Neural cell (in vitro differentiated cells): ENCODE measurements at regions not wholly inside any gene's neighbourhood (a gene's known extent, or its start where the extent isn't known, plus 50 kb on each side); places are given as distances from the start of the nearest gene placed in this dataset.

Experiments
- H2AFZ ChIP-seq: fragments of 200-600, 300-800 bp; sonication (generic), shearing (Covaris generic); 2 replicates; pipeline ENCODE4 v1.6.0; 2014; ENCODE audit warnings: low read depth, mild to moderate bottlenecking, antibody characterized with exemption, low read length, moderate library complexity
- H3F3A ChIP-seq: fragments of 200-600 bp; shearing (Covaris generic); 2 replicates; pipeline ENCODE4 v1.6.1; 2016; ENCODE audit warnings: mild to moderate bottlenecking, moderate library complexity, mixed read lengths, antibody characterized with exemption, low read length; ENCODE audit not compliant: insufficient read depth, poor library complexity, severe bottlenecking
- H3K27ac ChIP-seq: fragments of 200-600, 300-800 bp; sonication (generic), shearing (Covaris generic); 2 replicates; pipeline ENCODE4 v1.5.1; 2014; ENCODE audit warnings: mild to moderate bottlenecking, low read length, moderate library complexity
- H3K27me3 ChIP-seq: fragments of 300-800, 200-600 bp; sonication (generic), shearing (Covaris generic); 2 replicates; pipeline ENCODE4 v1.6.0; 2014; ENCODE audit warnings: mild to moderate bottlenecking, low read depth, low read length, moderate library complexity; ENCODE audit not compliant: insufficient read depth
- H3K36me3 ChIP-seq: fragments of 300-800, 200-600 bp; sonication (generic), shearing (Covaris generic); 2 replicates; pipeline ENCODE4 v1.5.1; 2014; ENCODE audit warnings: mild to moderate bottlenecking, antibody characterized with exemption, low read length, moderate library complexity; ENCODE audit not compliant: insufficient read depth
- H3K4me2 ChIP-seq: fragments of 300-800, 200-600 bp; sonication (generic), shearing (Covaris generic); 2 replicates; pipeline ENCODE4 v1.6.0; 2014; ENCODE audit warnings: mild to moderate bottlenecking, low read length
- H3K4me3 ChIP-seq: fragments of 300-800, 200-600 bp; sonication (generic), shearing (Covaris generic); 2 replicates; pipeline ENCODE4 v1.5.1; 2014; ENCODE audit warnings: mild to moderate bottlenecking, low read length, moderate library complexity
- H3K79me2 ChIP-seq: fragments of 200-600 bp; shearing (Covaris generic); replicated peaks from 2 replicates; pipeline ENCODE4 v1.6.0; 2014; ENCODE audit warnings: mild to moderate bottlenecking, low read length, moderate library complexity; ENCODE audit not compliant: insufficient read depth
- H3K9ac ChIP-seq: fragments of 300-800, 200-600 bp; sonication (generic), shearing (Covaris generic); 2 replicates; pipeline ENCODE4 v1.6.1; 2016; ENCODE audit warnings: mild to moderate bottlenecking, low read length, mixed read lengths
- H3K9me2 ChIP-seq: fragments of 200-600 bp; shearing (Covaris generic); 2 replicates; pipeline ENCODE4 v1.6.1; 2016; ENCODE audit warnings: mild to moderate bottlenecking, low read length, mixed read lengths; ENCODE audit not compliant: insufficient read depth
- H3K9me3 ChIP-seq: fragments of 200-600, 300-800 bp; sonication (generic), shearing (Covaris generic); 2 replicates; pipeline ENCODE4 v1.6.1; 2016; ENCODE audit warnings: mild to moderate bottlenecking, mixed run types, low read length, moderate library complexity, mixed read lengths
- H4K20me1 ChIP-seq: fragments of 200-600 bp; shearing (Covaris generic); 2 replicates; pipeline ENCODE4 v1.6.1; 2016; ENCODE audit warnings: mild to moderate bottlenecking, mixed run types; ENCODE audit not compliant: insufficient read depth
- CTCF ChIP-seq: fragments of 450-650 bp; IDR thresholded peaks from 2 replicates; pipeline ENCODE4 v1.5.1; 2014; ENCODE audit warnings: antibody characterized with exemption, mild to moderate bottlenecking, moderate library complexity; ENCODE audit not compliant: poor library complexity, severe bottlenecking
- EP300 ChIP-seq: fragments of 450-650 bp; conservative IDR thresholded peaks from 2 replicates; pipeline ENCODE4 v1.6.1; 2014; ENCODE audit warnings: antibody characterized with exemption, mild to moderate bottlenecking, moderate library complexity; ENCODE audit not compliant: poor library complexity, severe bottlenecking
- EZH2 ChIP-seq: fragments of 200-600, 300-800 bp; shearing (Covaris generic), sonication (generic); IDR thresholded peaks from 2 replicates; pipeline ENCODE4 v1.6.1; 2014; ENCODE audit warnings: antibody characterized with exemption, low read length, borderline replicate concordance, mild to moderate bottlenecking; ENCODE audit not compliant: insufficient read depth, poor library complexity, severe bottlenecking
- MXI1 ChIP-seq: fragments of 450-650 bp; conservative IDR thresholded peaks from 2 replicates; pipeline ENCODE4 v1.6.1; 2014; ENCODE audit warnings: antibody characterized with exemption, mild to moderate bottlenecking; ENCODE audit not compliant: poor library complexity, severe bottlenecking
- POLR2AphosphoS5 ChIP-seq: IDR thresholded peaks from 2 replicates; pipeline ENCODE4 v1.6.1; 2012
- RAD21 ChIP-seq: fragments of 450-650 bp; conservative IDR thresholded peaks from 2 replicates; pipeline ENCODE4 v1.6.1; 2014; ENCODE audit warnings: antibody characterized with exemption, mild to moderate bottlenecking, moderate library complexity
- REST ChIP-seq: IDR thresholded peaks from 2 replicates; pipeline ENCODE4 v1.6.1; 2012; ENCODE audit warnings: borderline replicate concordance
- SMC3 ChIP-seq: fragments of 450-650 bp; conservative IDR thresholded peaks from 2 replicates; pipeline ENCODE4 v1.6.1; 2014; ENCODE audit warnings: antibody characterized with exemption, mild to moderate bottlenecking, moderate library complexity; ENCODE audit not compliant: poor library complexity
- TAF1 ChIP-seq: IDR thresholded peaks from 2 replicates; pipeline ENCODE4 v1.6.1; 2012; ENCODE audit warnings: low read depth

- no peaks in the 10 kb centered on the region for H3K79me2 ChIP-seq
- no peaks in the 10 kb centered on the region for H3K9me3 ChIP-seq
- no peaks in the 10 kb centered on the region for H3F3A ChIP-seq
- no peaks in the 10 kb centered on the region for H3K9me2 ChIP-seq
- H4K20me1 ChIP-seq, result no peaks in the 10 kb centered on the region
- no peak overlapping the region for H3K27ac ChIP-seq
- no peak overlapping the region for H2AFZ ChIP-seq
- no peak overlapping the region for H3K4me2 ChIP-seq
- no peaks in the 10 kb centered on the region for H3K36me3 ChIP-seq
- TF ChIP-seq CTCF, result no peak
- no peak for TF ChIP-seq REST
- TF ChIP-seq MXI1, result no peak
- no peak for TF ChIP-seq TAF1
- no peak for TF ChIP-seq EZH2
- no peak for TF ChIP-seq RAD21
- no peak for TF ChIP-seq POLR2AphosphoS5
- TF ChIP-seq EP300, result no peak
- no peak for TF ChIP-seq SMC3
- no peak overlapping the region for H3K4me3 ChIP-seq
- no peak overlapping the region for H3K9ac ChIP-seq
- no peaks in the 10 kb centered on the region for H3K27me3 ChIP-seq
Measured at GRCh38 chr16:52227851-52228250, 319.1 kb downstream of the TOX3 start.

- Histone ChIP-seq H4K20me1 (no peaks in the 10 kb centered on the region), H2AFZ (no peak overlapping the region), H3K27me3 (no peaks in the 10 kb centered on the region), H3K4me3 (no peak overlapping the region), H3K79me2 (no peaks in the 10 kb centered on the region), H3K4me2 (no peak overlapping the region), H3K9me2 (no peaks in the 10 kb centered on the region), H3F3A (no peaks in the 10 kb centered on the region), H3K9ac (no peak overlapping the region), H3K36me3 (no peaks in the 10 kb centered on the region), H3K9me3 (no peaks in the 10 kb centered on the region), H3K27ac (no peak overlapping the region)
- no peak for TF ChIP-seq CTCF
- no peak for TF ChIP-seq REST
- TF ChIP-seq TAF1, result no peak
- TF ChIP-seq RAD21, result no peak
- no peak for TF ChIP-seq SMC3
- no peak for TF ChIP-seq EP300
- TF ChIP-seq EZH2, result no peak
- TF ChIP-seq MXI1, result no peak
- TF ChIP-seq POLR2AphosphoS5, result no peak
Measured at GRCh38 chr16:52212841-52213240, 334.1 kb downstream of the TOX3 start.
